ENCODE measurements at regions not wholly inside any gene's neighbourhood (a gene's known extent, or its start where the extent isn't known, plus 50 kb on each side); places are given as distances from the start of the nearest gene placed in this dataset.

GRCh38 chr4:111502626-111503025 is 642.6 kb upstream of the FAM241A start:
- no peak for TF ChIP-seq CTCF (IDR thresholded peaks at IDR 0.05)
- TF ChIP-seq POLR2A (IDR thresholded peaks at IDR 0.05) = no peak
